ENCODE measurements at regions not wholly inside any gene's neighbourhood (a gene's known extent, or its start where the extent isn't known, plus 50 kb on each side); places are given as distances from the start of the nearest gene placed in this dataset.

DNA sequence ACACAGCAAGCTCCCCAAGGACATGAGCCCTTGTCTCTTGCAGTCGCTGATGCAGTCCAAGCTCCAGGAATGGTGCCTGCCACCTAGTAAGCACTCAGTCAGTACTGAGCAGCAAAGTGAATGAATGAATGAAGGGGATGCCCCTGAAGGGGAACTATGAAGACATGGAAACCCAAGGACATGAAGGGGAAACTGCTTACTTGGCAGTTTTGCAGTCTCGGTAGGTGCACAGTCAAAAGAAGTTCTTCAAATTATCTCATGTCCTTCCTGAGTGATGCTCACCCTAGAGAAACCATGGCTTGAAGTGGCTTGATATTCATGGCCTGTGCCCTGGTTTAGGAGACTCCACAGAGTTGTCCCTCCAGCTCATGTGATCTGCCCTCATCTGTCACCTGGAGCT lies 102.1 kb upstream of the DLX2 start:
- TF ChIP-seq ARNTL (CRISPR knock-in tag; IDR thresholded peaks at IDR 0.05; ENCODE audit: borderline replicate concordance, low read depth), result no peak
- TF ChIP-seq RARB (CRISPR knock-in tag; IDR thresholded peaks at IDR 0.05), result no peak
- TF ChIP-seq OSR1 (CRISPR knock-in tag; IDR thresholded peaks at IDR 0.05), result no peak
- TF ChIP-seq ZC3H10 (CRISPR knock-in tag; IDR thresholded peaks at IDR 0.05), result no peak
- no peak for TF ChIP-seq POU6F1 (CRISPR knock-in tag; IDR thresholded peaks at IDR 0.05; ENCODE audit: borderline replicate concordance, low read depth)
- TF ChIP-seq ZNF565 (CRISPR knock-in tag; conservative IDR thresholded peaks at IDR 0.05; ENCODE audit: low read depth), result no peak
- no peak for TF ChIP-seq ESRRG (CRISPR knock-in tag; IDR thresholded peaks at IDR 0.05)
- no peak for TF ChIP-seq GLIS3 (CRISPR knock-in tag; IDR thresholded peaks at IDR 0.05)
- TF ChIP-seq ZFP3 (CRISPR knock-in tag; IDR thresholded peaks at IDR 0.05), result no peak
- TF ChIP-seq CSRNP3 (CRISPR knock-in tag; IDR thresholded peaks at IDR 0.05), result no peak
- no peak for TF ChIP-seq TOX (CRISPR knock-in tag; IDR thresholded peaks at IDR 0.05; ENCODE audit: borderline replicate concordance)
- TF ChIP-seq ISL1 (CRISPR knock-in tag; IDR thresholded peaks at IDR 0.05), result no peak
- TF ChIP-seq, protein P1, sequence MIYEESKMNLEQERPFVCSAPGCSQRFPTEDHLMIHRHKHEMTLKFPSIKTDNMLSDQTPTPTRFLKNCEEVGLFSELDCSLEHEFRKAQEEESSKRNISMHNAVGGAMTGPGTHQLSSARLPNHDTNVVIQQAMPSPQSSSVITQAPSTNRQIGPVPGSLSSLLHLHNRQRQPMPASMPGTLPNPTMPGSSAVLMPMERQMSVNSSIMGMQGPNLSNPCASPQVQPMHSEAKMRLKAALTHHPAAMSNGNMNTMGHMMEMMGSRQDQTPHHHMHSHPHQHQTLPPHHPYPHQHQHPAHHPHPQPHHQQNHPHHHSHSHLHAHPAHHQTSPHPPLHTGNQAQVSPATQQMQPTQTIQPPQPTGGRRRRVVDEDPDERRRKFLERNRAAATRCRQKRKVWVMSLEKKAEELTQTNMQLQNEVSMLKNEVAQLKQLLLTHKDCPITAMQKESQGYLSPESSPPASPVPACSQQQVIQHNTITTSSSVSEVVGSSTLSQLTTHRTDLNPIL (CRISPR knock-in tag; IDR thresholded peaks at IDR 0.05; ENCODE audit: low read depth), result no peak
- TF ChIP-seq BACH2 (CRISPR knock-in tag; IDR thresholded peaks at IDR 0.05; ENCODE audit: borderline replicate concordance), result no peak
- TF ChIP-seq PPARA (CRISPR knock-in tag; IDR thresholded peaks at IDR 0.05; ENCODE audit: borderline replicate concordance), result no peak
- no peak for TF ChIP-seq ZNF70 (CRISPR knock-in tag; IDR thresholded peaks at IDR 0.05)
- TF ChIP-seq ZFP30 (CRISPR knock-in tag; IDR thresholded peaks at IDR 0.05), result no peak
- TF ChIP-seq, protein P2, sequence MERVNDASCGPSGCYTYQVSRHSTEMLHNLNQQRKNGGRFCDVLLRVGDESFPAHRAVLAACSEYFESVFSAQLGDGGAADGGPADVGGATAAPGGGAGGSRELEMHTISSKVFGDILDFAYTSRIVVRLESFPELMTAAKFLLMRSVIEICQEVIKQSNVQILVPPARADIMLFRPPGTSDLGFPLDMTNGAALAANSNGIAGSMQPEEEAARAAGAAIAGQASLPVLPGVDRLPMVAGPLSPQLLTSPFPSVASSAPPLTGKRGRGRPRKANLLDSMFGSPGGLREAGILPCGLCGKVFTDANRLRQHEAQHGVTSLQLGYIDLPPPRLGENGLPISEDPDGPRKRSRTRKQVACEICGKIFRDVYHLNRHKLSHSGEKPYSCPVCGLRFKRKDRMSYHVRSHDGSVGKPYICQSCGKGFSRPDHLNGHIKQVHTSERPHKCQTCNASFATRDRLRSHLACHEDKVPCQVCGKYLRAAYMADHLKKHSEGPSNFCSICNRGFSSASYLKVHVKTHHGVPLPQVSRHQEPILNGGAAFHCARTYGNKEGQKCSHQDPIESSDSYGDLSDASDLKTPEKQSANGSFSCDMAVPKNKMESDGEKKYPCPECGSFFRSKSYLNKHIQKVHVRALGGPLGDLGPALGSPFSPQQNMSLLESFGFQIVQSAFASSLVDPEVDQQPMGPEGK (CRISPR knock-in tag; IDR thresholded peaks at IDR 0.05; ENCODE audit: borderline replicate concordance), result no peak
- no peak for ATAC-seq

- ATAC-seq, result no peak
- TF ChIP-seq ARNTL (CRISPR knock-in tag; IDR thresholded peaks at IDR 0.05; ENCODE audit: borderline replicate concordance, low read depth) (no peak), ZFP30 (CRISPR knock-in tag; IDR thresholded peaks at IDR 0.05) (no peak), CSDC2 (CRISPR knock-in tag; IDR thresholded peaks at IDR 0.05) (no peak)
- TF ChIP-seq, protein P2 (CRISPR knock-in tag; IDR thresholded peaks at IDR 0.05; ENCODE audit: borderline replicate concordance), result no peak
Observed at GRCh38 chr2:172205292-172205691, 102.6 kb upstream of the DLX2 start.

GRCh38 chr2:172207911-172208310 lies 105.2 kb upstream of the DLX2 start:
- TF ChIP-seq, protein P1 (CRISPR knock-in tag; IDR thresholded peaks at IDR 0.05; ENCODE audit: low read depth), result no peak
- no peak for TF ChIP-seq CSRNP3 (CRISPR knock-in tag; IDR thresholded peaks at IDR 0.05)
- TF ChIP-seq ISL1 (CRISPR knock-in tag; IDR thresholded peaks at IDR 0.05), result no peak
- TF ChIP-seq PPARA (CRISPR knock-in tag; IDR thresholded peaks at IDR 0.05; ENCODE audit: borderline replicate concordance), result no peak
- no peak for TF ChIP-seq ZFP3 (CRISPR knock-in tag; IDR thresholded peaks at IDR 0.05)
- TF ChIP-seq ESRRG (CRISPR knock-in tag; IDR thresholded peaks at IDR 0.05), result no peak
- TF ChIP-seq ZC3H10 (CRISPR knock-in tag; IDR thresholded peaks at IDR 0.05), result no peak
- TF ChIP-seq ZNF8 (CRISPR knock-in tag; IDR thresholded peaks at IDR 0.05), result no peak
- TF ChIP-seq POU6F1 (CRISPR knock-in tag; IDR thresholded peaks at IDR 0.05; ENCODE audit: borderline replicate concordance, low read depth), result no peak
- no peak for TF ChIP-seq TOX (CRISPR knock-in tag; IDR thresholded peaks at IDR 0.05; ENCODE audit: borderline replicate concordance)
- no peak for ATAC-seq

Data from SK-N-SH treated with all-trans-retinoic acid at 6 μM for 48 hours (cell line).